ACHN (cell line): ENCODE measurements at regions not wholly inside any gene's neighbourhood (a gene's known extent, or its start where the extent isn't known, plus 50 kb on each side); places are given as distances from the start of the nearest gene placed in this dataset.

Experiments used
- DNase-seq: peaks from one replicate; pipeline ENCODE4 v3.0.0-alpha.2; 2015
- in situ Hi-C: cut with HindIII; loops from 2 replicates; pipeline ENCODE4 v1.10.0; 2017; ENCODE audit warnings: low sequenced_read_pairs, low pct_ligation_motif_present, low pct_unique_long_range_greater_than_20kb

GRCh38 chr10:111131168-111131799 is 54.5 kb downstream of the ADRA2A start:
- DNase-seq = no peak
- in situ Hi-C loops = no loop called here

GRCh38 chr10:111137007-111137406 is 60.2 kb downstream of the ADRA2A start:
- in situ Hi-C loops = no loop called here
- DNase-seq = peak; percentile 6

GRCh38 chr10:111137587-111137986 is 60.8 kb downstream of the ADRA2A start:
- DNase-seq = no peak
- in situ Hi-C loops = no loop called here

- no peak for DNase-seq
- in situ Hi-C loops = no loop called here
Observed at GRCh38 chr10:111138544-111138943, 61.7 kb downstream of the ADRA2A start.

GRCh38 chr10:111139567-111139966 is 62.7 kb downstream of the ADRA2A start:
- no peak for DNase-seq
- in situ Hi-C loops = no loop called here

GRCh38 chr10:111142092-111142768 is 65.4 kb downstream of the ADRA2A start:
- in situ Hi-C loops = no loop called here
- DNase-seq = no peak

- in situ Hi-C loops = no loop called here
- no peak for DNase-seq
Observed at GRCh38 chr10:111146025-111146640, 69.3 kb downstream of the ADRA2A start.

GRCh38 chr10:111148025-111148424 is 71.2 kb downstream of the ADRA2A start:
- DNase-seq = no peak
- in situ Hi-C loops = no loop called here

GRCh38 chr10:111148440-111148839 is 71.6 kb downstream of the ADRA2A start:
- in situ Hi-C loops = no loop called here
- no peak for DNase-seq

- in situ Hi-C loops = no loop called here
- no peak for DNase-seq
Observed at GRCh38 chr10:111150691-111151090, 73.9 kb downstream of the ADRA2A start.

- DNase-seq = no peak
- in situ Hi-C loops = no loop called here
Observed at GRCh38 chr10:111151595-111152307, 74.9 kb downstream of the ADRA2A start.

GRCh38 chr10:111156754-111157153 is 79.9 kb downstream of the ADRA2A start:
- in situ Hi-C loops = no loop called here
- DNase-seq = no peak

GRCh38 chr10:111158595-111158994 is 81.8 kb downstream of the ADRA2A start:
- in situ Hi-C loops = no loop called here
- no peak for DNase-seq

- no peak for DNase-seq
- in situ Hi-C loops = no loop called here
Observed at GRCh38 chr10:111161109-111161874, 84.5 kb downstream of the ADRA2A start.

GRCh38 chr10:111171183-111171582 is 94.4 kb downstream of the ADRA2A start:
- in situ Hi-C loops = no loop called here
- no peak for DNase-seq

GRCh38 chr10:111175787-111176186 is 99.0 kb downstream of the ADRA2A start:
- in situ Hi-C loops = no loop called here
- DNase-seq = no peak

- in situ Hi-C loops = no loop called here
Observed at GRCh38 chr10:111177379-111177778, 100.5 kb downstream of the ADRA2A start.

GRCh38 chr10:111179514-111179913 is 102.7 kb downstream of the ADRA2A start:
- in situ Hi-C loops = no loop called here
- DNase-seq = no peak

More at GRCh38 chr10:111177379-111177778, 100.5 kb downstream of the ADRA2A start:
- no peak for DNase-seq

GRCh38 chr10:111186358-111186757 is 109.5 kb downstream of the ADRA2A start:
- no peak for DNase-seq
- in situ Hi-C loops = no loop called here
